Inferior parietal cortex (tissue), 1 donor: ENCODE measurements at regions not wholly inside any gene's neighbourhood (a gene's known extent, or its start where the extent isn't known, plus 50 kb on each side); places are given as distances from the start of the nearest gene placed in this dataset.

ENCODE experiments used
- DNase-seq: peaks from one replicate; pipeline ENCODE4 v3.0.0-alpha.2; 2016; ENCODE audit errors: extremely low spot score

DNA sequence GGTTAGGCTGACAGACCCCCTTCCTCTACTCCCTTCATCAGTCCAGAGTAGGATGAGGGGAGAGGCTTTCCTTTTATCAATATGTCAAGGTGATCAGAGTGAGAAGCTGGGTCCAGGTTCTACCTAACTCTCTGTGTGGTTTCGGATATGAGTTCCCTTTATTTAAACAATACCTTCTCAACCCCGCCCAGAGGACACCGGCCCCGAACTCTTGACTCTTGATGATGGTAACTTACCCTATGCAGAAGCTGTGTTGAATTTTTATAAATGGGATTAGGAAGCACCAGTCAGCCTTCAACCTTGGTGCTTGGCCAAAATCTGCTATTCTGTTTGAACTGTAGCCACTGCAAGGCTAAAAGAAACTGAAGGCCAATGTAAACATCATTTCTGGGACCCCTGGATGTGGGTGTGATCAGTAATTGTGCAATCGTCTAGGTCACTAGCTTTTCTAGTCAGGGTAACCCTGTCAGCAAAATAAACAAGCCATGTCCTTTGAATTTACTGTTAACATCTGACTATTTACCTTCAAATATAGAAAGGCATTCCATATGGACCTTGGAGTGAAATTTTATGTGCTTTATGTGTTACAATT, 398.3 kb downstream of the SEC16B start:
- DNase-seq = no peak

DNA sequence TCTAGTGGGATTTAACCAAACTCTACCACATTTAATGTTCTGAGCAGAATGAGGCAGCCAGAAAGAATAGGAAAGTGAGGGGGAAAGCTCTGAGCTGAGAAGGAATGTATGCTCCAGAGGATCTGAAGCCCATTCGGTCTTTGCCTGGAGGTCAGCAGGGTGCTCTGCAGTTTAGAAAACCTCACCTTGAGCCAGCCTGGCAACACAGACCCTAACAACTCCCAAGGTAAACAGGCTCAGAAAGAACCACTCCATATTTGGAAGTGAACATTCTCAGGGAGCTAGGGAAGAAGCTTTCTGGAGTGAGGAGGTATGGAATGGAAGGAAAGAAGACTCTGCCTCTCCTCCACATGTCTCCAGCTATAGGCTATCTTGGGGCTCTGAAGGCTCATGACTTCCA, 398.8 kb downstream of the SEC16B start:
- DNase-seq = no peak

DNA sequence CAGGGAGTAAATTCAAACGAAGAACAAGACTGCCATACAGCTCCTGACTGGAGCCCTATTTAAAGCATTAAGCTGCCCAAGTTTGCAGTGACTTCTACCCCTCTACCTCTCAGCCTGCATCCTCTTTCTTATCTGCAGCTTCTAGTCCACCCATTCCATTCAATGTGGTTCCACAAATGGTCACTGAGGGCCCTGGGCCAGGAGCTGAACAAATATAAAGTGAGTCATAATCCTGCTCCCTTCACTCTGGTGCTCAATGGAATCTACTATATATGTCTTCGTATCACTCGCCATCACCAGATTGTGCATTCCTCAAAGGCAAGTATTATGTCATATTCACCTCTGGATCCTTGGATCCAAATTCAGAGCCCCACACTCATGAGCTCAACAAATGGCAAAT, 398.7 kb downstream of the BRINP2 start:
- DNase-seq = no peak

DNA sequence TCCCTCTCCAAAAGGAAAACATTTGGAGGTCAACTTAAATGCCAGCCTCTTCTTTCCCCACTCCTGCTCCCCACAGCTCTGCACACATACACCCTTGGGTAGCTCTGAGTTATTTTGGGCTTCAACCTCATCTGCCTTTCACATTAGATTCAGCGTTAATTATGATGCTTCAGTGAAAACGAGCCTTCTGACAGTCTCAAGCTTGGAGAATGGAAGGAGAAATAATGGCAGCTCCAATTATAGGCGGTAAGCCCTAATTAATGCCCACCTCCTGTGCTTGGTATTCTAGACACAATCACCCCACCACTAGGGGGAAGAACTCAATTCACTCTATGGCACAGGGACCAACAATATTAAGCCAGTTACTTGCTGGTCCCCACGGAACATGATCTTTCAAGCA, 397.9 kb downstream of the BRINP2 start:
- DNase-seq = no peak

DNA sequence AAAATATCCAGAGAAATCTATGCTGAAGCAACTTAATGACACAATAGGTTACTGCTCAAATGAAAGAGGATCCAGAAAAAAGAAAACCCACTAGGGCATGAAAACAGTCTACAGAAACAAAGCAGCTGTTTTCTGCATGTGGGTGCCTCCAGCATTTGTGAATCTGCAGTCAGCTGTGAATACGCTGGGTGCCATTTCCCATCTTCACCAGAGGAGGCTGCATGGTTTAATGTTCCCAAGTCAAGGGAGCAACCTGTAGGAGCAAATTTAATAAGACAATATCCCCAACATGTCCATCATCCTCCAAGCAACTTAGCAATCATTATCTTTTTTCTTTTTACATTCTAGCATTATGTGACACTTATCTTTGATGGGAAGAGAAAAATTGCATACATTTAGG, 396.6 kb downstream of the BRINP2 start:
- no peak for DNase-seq

DNA sequence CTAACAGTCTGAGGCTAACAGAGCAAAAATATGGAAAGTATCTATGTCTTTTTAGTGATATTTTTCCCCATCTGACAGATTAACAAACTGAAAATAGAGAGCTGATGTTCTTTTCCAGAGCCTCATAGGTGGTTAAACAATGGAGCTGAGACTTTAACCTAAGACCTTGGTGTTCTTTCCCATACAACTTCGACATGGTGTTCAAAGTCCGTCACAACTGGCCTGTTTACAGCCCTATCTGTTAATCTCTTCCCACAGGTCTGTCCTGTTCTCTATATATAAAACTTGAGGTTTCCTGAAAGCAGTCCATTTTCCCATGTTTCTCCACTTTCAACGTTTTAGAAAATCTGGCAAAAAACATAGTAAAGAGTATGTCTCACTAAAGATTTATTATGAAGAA, 395.7 kb downstream of the BRINP2 start:
- DNase-seq = no peak

DNA sequence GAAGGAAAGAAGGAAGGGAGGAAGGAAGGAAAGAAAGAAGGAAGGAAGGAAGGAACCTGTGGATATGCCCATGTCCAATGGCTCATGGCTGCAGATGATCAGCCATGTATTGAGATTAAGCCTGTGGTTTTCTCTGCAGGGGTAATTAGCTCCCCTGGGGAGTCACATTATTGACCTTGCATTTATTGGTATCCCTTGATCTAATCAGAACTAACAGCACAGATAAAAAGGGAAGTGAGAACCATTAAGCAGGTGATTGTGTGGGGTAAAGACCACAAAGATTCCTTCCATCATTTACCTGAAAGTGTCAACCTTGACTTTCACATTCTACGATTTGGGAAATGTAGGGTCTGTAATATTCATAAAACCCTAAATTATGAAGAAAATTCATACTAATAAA, 390.7 kb downstream of the BRINP2 start:
- no peak for DNase-seq

DNA sequence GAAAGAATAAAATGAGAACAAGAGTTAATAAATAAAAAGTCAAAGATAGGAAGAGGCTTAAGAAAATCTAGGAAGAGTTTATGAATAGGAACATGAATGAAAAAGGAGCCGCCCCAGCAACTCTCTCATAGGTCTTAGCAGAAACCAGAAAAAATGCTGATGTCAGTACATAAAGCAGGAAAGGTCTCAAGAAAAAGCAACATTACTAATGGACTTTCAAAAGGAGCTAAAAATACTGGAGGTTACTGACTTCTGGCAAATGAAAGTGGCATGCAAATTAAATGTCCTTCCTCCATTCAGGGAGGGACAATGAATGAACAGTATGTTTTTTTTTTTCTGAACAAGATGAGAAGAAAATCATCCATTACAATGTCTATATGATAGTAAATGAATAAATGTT, 387.6 kb downstream of the BRINP2 start:
- no peak for DNase-seq

DNA sequence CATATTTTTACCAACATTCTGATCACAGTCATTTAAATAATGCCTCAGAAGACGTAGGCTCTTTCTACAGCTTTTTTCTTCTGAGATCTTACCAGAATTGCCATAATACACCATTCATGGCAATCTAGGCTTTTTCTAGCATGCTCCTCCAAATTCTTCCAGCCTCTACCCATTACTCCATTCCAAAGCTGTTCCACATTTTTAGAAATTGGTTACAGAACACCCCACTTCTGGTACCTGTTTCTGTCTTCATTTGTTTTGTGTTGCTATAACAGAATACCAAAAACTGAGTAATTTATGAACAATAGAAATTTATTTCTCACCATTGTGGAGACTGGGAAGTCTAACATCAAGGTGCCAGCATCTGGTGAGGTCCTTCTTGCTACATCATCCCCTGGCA, 385.4 kb downstream of the BRINP2 start:
- DNase-seq = no peak

DNA sequence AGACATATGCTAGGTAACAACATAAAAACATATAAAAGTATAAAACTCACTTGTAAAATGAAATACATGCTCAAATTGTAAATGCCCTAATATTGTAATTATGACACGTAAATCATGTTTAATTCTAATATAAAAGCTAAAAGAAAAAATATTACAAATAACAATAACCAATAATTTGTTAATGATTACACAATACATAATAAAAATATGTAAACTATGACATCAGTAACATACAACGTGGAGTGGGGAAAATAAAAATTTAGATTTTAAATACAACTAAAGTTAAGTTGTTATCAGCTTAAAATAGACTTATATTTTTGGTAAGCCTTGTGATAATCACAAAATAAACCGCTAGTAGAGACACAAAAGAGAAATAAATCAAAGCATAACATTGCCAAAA, 376.4 kb downstream of the BRINP2 start:
- no peak for DNase-seq

DNA sequence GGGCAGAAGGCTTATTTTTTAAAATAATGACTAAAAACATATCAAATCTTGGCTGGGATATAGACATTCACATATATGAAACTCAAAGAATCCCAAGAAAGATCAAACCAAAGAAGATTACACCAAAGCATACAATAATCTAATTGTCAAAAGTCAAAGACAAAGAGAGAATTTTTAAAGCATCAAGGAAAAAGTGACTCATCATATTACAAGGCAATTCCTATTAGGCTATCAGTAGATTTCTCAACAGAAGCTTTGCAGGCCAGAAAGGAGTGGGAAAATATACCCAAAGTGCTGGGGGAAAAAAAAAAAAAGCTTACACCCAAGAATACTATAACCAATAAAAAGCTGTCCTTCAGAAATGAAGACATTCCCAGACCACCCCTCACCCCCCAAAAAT, 375.6 kb downstream of the BRINP2 start:
- no peak for DNase-seq

DNA sequence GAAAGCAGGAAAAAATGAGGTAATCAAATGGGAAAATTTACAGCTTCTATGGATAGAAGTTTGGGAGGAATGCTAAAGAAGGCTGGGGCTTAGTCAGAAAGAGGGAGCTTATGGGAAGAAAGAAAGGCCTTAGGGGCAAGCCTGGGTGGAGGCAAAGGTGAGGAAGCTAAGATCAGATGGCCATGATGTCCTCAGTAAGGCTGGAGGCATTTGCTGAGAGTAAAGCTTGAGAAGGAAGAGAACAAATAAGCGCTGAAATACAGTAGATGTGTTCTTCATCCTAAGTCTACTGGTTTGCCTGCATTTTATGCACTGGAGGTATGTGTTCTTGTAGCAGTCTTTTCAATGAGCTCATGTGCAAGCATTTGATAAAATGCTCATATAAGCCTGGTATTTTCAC, 355.4 kb downstream of the BRINP2 start:
- no peak for DNase-seq

DNA sequence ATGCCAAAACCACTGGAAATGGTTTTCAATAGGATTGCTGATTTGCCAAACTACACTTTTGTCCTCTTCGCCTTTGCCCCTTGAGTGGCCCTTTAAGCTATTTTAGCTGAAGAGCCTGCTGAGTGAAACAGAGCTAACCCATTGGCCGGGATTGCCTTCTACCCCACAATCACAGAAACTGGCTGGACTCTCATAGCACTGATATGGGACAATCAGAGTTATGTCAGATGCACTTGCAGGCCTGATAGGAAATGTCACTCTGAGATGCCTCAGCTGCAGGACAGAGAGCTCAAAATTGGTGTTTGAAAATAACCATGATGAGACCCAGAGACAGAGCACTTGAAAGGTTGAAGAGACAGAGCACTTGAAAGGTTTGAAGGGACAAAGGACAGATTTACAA, 354.4 kb downstream of the BRINP2 start:
- DNase-seq = no peak

DNA sequence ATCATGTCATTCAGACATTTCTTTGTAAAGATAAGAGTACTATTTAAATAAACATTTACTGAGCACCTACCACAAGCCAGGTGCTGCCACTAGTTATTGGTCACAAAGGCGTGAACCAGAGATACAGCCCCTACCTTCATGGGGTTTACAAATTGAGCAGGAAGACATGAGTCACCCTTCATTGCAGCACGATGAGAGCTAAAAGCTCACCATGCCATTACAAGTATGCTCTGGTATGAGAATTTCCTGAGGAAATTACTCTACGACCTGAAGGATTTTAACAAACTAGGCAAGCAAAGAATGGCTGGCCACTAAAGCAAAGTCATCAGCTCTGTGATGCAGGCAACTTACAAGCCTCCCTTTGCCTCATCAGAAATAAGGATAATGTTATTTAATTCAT, 346.8 kb downstream of the BRINP2 start:
- no peak for DNase-seq

DNA sequence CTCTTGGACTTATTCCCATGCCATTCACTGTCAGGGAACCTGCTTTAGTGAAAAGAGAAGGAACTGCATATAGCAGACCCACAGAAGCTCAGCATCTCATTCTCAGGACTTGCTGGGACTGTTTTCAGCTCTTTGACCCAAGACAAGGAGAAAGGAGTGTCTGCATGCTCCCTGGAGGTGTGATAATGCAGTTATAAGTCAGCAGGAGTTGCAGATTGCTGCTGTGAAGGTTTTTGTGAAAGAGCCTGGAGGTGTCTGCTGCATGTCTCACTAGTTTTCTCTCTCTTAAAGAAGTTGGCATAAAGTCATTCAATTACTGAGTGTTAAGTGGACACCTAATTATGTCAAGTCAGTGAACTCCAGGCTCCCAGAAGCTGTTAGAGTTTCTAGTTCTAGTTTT, 343.4 kb downstream of the BRINP2 start:
- DNase-seq = no peak

DNA sequence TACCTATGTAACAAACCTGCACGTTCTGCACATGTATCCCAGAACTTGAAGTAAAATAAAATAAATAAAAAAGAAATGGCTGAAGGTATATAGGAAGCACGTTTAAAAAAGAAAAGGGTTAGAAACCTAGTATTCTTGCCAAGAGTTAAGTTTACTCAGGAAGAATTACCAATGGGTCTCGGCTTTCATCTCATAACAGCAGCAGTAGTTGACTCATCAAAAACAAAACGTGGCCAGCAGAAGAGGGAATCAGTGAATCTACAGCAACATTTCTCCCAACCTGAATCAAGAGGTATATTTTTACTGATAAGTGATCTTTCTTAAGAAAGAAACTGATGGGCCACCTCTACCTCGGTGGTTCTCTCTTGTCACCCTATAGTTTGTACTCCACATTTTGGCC, 340.3 kb downstream of the BRINP2 start:
- no peak for DNase-seq

DNA sequence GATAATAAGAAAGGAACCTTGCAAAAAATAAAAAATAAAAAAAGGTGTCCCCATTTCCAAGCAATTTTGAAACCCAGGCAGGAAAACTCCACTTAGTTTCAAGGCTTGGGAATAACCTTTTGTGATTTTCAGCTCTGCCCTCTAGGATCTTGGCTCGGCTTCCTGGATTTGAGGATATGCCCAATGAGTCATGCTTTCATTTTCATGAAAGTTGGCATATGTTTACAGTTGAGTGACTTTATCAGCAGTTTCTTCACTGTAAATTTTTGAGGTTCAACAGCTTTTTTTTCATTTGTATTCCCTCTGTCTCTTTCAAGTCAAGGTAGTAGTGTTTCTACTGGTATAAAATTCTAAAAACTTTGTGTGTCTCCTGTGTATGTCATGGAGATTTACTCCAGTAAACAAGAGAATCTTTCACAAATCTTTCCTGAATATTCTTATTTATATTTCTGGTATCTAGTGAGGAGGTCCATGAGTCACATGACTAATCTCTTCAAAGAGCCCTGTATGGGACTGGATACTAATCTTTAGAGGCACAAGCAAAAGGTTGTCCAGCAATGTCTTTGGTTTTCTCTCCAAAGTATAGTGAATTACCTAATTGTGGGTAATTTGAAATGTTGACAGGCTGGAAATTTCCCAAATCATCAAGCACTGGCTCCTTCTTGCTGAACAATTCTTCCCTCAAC, 335.3 kb downstream of the BRINP2 start:
- DNase-seq = no peak

DNA sequence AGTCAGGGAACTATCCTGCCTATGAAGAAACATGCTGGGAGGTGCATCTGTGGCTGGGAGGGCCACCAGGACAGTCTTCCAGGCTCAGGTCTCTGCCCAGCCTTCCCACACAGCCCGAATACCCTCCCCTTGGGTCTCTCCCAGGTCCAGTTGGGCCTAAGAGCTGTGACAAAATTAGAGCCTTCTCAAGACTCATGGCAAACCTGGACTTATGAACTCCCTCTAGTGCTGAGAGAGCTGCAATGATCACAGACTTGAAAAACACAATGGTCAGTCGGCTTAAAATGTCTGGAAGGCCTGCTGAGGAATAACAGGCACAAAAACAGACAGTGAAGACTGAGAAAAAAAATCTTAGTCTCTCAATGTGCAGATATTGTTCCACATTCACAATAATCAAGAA, 325.1 kb downstream of the BRINP2 start:
- DNase-seq = no peak

DNA sequence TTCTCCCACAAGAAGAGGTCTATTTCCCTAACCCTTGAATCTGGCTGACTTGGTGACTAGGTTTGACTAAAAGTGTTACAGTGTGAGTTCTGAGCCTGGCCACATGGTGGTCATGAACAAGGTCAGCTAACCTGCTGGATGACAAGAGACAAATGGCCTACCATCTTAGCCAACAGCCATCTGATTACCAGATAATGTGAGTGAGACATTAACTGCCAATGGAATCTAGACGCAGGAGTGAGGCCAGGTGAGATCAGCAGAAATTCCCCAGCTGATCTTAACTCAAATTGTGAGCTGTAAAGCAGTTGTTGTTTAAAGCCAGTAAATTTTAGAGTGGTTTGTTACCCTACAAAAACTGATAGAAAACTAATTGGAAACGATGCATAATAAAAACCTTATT, 320.0 kb downstream of the BRINP2 start:
- no peak for DNase-seq

DNA sequence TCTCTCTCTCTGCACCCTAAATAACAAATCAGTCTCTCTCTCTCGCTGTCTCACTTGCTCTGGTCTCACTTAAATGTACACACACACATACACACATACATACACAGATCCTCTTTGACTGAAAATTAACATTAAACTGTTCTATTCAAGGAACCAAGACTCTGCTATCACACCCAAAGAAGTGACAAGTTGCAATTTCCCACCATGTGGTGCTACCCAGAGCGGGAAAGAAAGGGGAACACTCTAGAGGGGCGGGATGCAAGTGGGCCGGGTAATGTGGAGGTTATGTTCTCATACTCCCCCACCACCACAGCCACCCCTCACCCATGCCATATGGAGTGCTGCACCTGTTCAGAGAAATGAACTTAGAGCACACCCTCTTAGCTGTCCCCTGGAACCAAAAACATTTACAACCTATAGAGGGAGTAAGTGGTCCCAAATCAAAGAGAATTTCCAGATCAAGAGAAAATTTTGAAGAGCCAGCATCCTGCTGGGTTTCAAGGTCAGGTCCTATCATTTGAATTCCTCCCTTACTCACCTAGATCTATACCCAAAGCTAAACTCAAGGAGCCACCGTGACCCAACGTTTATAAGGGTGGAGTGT, 319.4 kb downstream of the BRINP2 start:
- DNase-seq = no peak

DNA sequence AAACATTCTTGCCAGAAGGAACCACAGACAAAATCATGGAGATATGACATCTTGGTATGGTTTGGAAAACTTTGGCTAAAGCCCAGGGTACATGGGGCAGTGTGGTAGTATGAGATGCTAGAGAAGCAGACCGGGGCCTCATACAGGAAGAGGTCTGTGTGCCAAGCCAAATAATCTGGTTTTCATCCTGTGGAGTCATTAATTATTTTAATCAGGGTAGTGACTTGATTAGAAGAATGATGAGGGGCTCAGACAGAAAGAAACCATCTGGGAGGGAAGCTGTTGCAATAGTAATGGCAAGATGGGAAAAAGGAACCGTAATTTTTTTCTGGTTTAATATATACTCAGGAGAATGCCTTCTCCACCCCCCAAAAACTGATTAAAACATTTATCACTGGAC, 318.0 kb downstream of the BRINP2 start:
- no peak for DNase-seq

DNA sequence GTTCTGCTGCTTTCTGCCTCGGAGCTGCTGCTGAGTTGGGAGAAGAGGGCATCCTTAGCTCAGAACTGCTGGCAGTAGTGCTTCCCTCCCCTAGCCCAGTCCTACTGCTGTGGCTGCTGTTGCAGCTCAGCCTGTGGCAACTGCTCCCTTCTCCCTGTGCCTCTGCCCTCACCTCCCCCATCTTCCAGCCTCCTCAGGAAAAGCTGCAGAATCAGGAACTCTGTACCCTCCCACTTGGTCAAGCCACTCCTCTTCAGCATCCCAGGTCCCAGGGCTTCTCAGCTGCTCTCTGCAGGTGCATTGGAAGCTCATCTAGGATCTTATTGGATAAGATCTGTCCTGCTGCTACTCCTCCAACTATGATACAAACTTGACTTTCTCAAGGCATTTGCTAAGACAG, 316.7 kb downstream of the BRINP2 start:
- no peak for DNase-seq

DNA sequence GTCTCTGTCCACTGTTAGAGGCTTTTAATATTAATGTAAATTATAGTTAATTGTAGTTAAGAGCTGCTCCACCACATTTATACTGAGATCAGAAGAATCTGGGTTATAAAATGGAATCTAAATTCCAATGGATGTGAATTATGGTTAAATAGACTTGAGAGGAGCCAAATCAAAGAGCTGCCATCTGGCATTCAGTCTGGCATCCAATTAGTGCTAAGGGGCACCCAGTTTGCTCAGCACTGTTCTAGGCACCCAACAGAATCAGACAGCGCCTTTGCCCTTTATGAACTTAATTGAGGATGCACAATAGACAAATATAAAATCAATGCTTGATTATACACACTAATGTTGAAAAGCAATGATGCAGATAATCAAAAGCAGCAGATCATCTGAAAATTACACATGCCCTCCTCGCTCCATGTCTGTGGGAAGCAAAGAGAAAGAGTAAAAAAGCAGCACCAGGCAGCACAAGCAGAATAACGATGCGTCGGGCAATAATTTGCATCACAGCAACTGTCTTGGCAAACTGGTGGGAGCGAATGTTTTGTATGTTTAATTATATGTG, 310.1 kb downstream of the BRINP2 start:
- DNase-seq = no peak
